HL-60 (cell line): ENCODE measurements at regions not wholly inside any gene's neighbourhood (a gene's known extent, or its start where the extent isn't known, plus 50 kb on each side); places are given as distances from the start of the nearest gene placed in this dataset.

Source experiments
- CTCF ChIP-seq: IDR thresholded peaks from one replicate; pipeline ENCODE4 v1.5.1; 2011; ENCODE audit warnings: low read length, control low read depth, inconsistent platforms; ENCODE audit not compliant: insufficient read depth
- REST ChIP-seq: IDR thresholded peaks from 2 replicates; pipeline ENCODE4 v1.6.1; 2012; ENCODE audit warnings: low read depth; ENCODE audit not compliant: insufficient replicate concordance

- TF ChIP-seq CTCF: no peak
- no peak for TF ChIP-seq REST
Measured at GRCh38 chr1:229003233-229004031, 267.5 kb upstream of the RAB4A start.
